ENCODE measurements at regions not wholly inside any gene's neighbourhood (a gene's known extent, or its start where the extent isn't known, plus 50 kb on each side); places are given as distances from the start of the nearest gene placed in this dataset.
"Not testable (repeated sequence)": the region's sequence is repeated elsewhere in the genome, so short reads cannot be mapped to it uniquely, and the experiment has no call there.

GRCh38 chr14:51354846-51355245 is 114.8 kb downstream of the TMX1 start:
- Histone ChIP-seq H3K9me3 (no peaks in the 10 kb centered on the region), H3K27ac (no peak overlapping the region), H3K4me3 (no peak overlapping the region), H3K27me3 (no peaks in the 10 kb centered on the region), H3K36me3 (no peaks in the 10 kb centered on the region), H3K4me1 (no peaks in the 10 kb centered on the region)
- no peak for TF ChIP-seq CTCF (IDR thresholded peaks at IDR 0.05)
- WGBS, 2 donors, result 99 to 100% methylated on average over 1 of the region's 1 CpG
- no peak for DNase-seq
- intact Hi-C loops (cut with DNase I), result no loop called here
- ATAC-seq, result no peak
- FAIRE-seq, result no peak

- no peaks in the 10 kb centered on the region for H3K9me3 ChIP-seq
- no peak for TF ChIP-seq CTCF (IDR thresholded peaks at IDR 0.05)
- no peaks in the 10 kb centered on the region for H3K27me3 ChIP-seq
- ATAC-seq (no peak), DNase-seq (no peak), FAIRE-seq (no peak)
- no peaks in the 10 kb centered on the region for H3K4me1 ChIP-seq
- no peak overlapping the region for H3K27ac ChIP-seq
- no peaks in the 10 kb centered on the region for H3K36me3 ChIP-seq
- intact Hi-C loops (cut with DNase I), result no loop called here
- no peak overlapping the region for H3K4me3 ChIP-seq
- 65 to 75% methylated on average over 5 of the region's 5 CpGs for WGBS, 2 donors
These were observed 116.3 kb downstream of the TMX1 start for GRCh38 chr14:51356381-51356780.

DNA sequence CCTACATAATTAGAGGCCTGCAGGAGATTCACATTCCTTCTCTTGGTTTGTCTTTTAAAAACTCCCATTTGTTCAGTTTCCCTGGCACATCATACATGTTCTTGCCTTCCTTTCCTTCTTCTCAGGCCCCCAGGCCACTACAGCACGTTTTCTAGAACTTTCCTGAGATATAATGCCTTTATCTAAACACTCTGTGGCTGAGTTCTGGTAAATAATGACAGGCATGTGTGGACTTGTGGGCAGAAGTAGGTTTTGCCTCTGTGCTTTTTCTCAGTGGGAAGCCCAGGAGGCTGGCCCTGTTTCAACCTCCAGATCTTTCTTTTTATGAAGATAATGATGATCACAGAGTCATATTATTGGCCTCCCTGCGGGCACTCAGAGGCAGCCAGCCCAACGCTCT is 117.2 kb downstream of the TMX1 start:
- Histone ChIP-seq H3K36me3 (no peaks in the 10 kb centered on the region), H3K4me1 (no peaks in the 10 kb centered on the region), H3K27ac (no peak overlapping the region), H3K27me3 (no peaks in the 10 kb centered on the region), H3K4me3 (no peak overlapping the region), H3K9me3 (no peaks in the 10 kb centered on the region)
- no peak for FAIRE-seq
- no peak for ATAC-seq
- 70 to 76% methylated on average over 3 of the region's 3 CpGs for WGBS, 2 donors
- intact Hi-C loops (cut with DNase I), result no loop called here
- TF ChIP-seq CTCF (IDR thresholded peaks at IDR 0.05), result no peak
- DNase-seq, result no peak

DNA sequence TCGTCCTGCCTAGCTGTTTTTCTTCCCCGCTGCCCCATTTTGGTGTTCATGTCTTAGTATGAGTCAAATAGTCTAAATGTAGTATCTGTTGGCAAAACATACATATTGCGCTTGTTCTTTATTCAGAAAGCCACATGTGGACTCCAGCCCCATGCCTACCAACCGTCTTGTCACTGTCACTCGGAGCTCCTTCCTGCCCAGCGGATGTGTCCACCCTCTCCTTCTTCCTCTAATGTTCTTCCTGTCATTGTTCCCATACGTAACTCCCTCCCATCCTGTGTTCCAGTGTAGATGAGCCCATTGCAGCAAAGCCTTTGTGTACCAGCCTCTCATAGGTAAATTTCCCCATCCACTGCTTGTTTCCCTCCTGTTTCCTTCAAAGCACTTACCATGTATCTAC is 120.5 kb downstream of the TMX1 start:
- H3K9me3 ChIP-seq, result no peaks in the 10 kb centered on the region
- FAIRE-seq, result no peak
- DNase-seq, result no peak
- H3K27ac ChIP-seq, result no peak overlapping the region
- H3K4me3 ChIP-seq, result no peak overlapping the region
- 80 to 92% methylated on average over 7 of the region's 7 CpGs for WGBS, 2 donors
- ATAC-seq, result no peak
- intact Hi-C loops (cut with DNase I), result no loop called here
- TF ChIP-seq CTCF (IDR thresholded peaks at IDR 0.05), result no peak
- H3K27me3 ChIP-seq, result no peaks in the 10 kb centered on the region
- H3K4me1 ChIP-seq, result no peaks in the 10 kb centered on the region
- no peaks in the 10 kb centered on the region for H3K36me3 ChIP-seq

DNA sequence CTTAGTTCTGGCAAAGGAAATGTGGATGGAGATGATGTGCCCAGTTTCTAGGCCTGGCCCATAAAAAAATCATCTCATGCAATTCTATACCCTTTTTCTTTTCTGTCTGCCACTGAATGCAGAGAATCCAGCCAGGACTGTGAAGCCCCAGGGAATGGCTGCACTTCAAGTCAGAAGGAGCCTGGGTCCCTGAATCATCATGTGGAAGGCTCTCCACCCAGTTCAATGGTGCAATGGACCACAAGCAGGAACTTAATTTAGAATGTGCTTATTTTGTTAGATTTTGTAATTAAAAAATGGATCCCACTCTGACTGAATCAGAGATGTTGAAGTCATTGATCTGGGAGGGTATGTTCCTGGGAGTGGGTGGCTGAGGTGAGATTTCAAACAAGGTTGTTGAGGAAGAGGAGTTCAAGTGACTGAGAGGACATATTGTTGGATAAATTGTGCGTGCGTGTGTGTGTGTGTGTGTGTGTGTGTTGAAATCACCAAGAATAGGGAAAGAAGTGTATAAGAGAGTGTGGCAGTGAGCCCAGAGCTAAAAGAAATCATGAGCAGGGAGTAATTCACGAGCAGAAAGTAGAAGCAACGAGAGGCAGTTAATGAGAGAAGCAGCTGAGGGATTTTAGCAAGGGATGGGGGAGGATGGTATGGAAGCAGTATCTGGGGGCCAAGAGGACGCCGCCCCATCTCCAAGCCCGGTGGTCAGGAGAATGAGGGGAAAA is 125.4 kb downstream of the TMX1 start:
- DNase-seq, result no peak
- intact Hi-C loops (cut with DNase I), result no loop called here
- WGBS, 2 donors, result 52 to 70% methylated on average over 7 of the region's 7 CpGs

DNA sequence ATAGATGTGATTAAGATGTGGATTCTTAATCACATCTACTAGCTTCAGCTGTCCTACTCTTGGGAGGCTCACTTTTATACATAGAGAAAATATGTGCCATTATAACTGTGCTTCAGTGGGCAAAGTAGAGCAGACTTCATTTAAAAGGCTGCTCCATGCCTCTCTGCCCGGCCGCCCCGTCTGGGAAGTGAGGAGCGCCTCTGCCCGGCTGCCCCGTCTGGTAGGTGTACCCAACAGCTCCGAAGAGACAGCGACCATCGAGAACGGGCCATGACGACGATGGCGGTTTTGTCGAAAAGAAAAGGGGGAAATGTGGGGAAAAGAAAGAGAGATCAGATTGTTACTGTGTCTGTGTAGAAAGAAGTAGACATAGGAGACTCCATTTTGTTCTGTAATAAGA is 126.4 kb downstream of the TMX1 start:
- H3K27me3 ChIP-seq; ATAC-seq; intact Hi-C loops (cut with DNase I); DNase-seq; H3K9me3 ChIP-seq; FAIRE-seq; H3K4me1 ChIP-seq; H3K27ac ChIP-seq; H3K4me3 ChIP-seq; H3K36me3 ChIP-seq: not testable (repeated sequence)
- 87 to 93% methylated on average over 12 to 14 of the region's 14 CpGs for WGBS, 2 donors

More for the DNA sequence above, 125.4 kb downstream of the TMX1 start:
- Histone ChIP-seq H3K4me3 (no peak overlapping the region), H3K36me3 (no peaks in the 10 kb centered on the region), H3K27me3 (no peaks in the 10 kb centered on the region), H3K4me1 (no peaks in the 10 kb centered on the region), H3K9me3 (no peaks in the 10 kb centered on the region), H3K27ac (no peak overlapping the region)
- TF ChIP-seq CTCF (IDR thresholded peaks at IDR 0.05), result no peak
- ATAC-seq (no peak), FAIRE-seq (no peak)

GRCh38 chr14:51366866-51367599 is 127.0 kb downstream of the TMX1 start:
- H3K4me3 ChIP-seq; H3K27me3 ChIP-seq; DNase-seq; intact Hi-C loops (cut with DNase I); H3K4me1 ChIP-seq; H3K9me3 ChIP-seq; H3K27ac ChIP-seq; FAIRE-seq; H3K36me3 ChIP-seq: not testable (repeated sequence)
- WGBS, 2 donors, result 23 to 29% methylated on average over 5 to 7 of the region's 7 CpGs
- peak in 1 of 4 donors; percentile 26 for ATAC-seq
